MM.1S (cell line): ENCODE measurements at regions not wholly inside any gene's neighbourhood (a gene's known extent, or its start where the extent isn't known, plus 50 kb on each side); places are given as distances from the start of the nearest gene placed in this dataset.
"Not testable (repeated sequence)": the region's sequence is repeated elsewhere in the genome, so short reads cannot be mapped to it uniquely, and the experiment has no call there.

Experiments used
- CTCF ChIP-seq: fragments of 300-600 bp; sonication (generic); IDR thresholded peaks from 2 replicates; pipeline ENCODE4 v1.5.1; 2016; ENCODE audit warnings: antibody characterized with exemption, low read length, mixed read lengths
- EZH2 ChIP-seq: fragments of 300-600 bp; sonication (generic); optimal IDR thresholded peaks from 2 replicates; pipeline ENCODE3; 2017; ENCODE audit warnings: low read depth, mild to moderate bottlenecking, antibody characterized with exemption, low read length, mixed read lengths
- EZH2phosphoT487 ChIP-seq: fragments of 300-600 bp; sonication (generic); IDR thresholded peaks from 2 replicates; pipeline ENCODE4 v1.6.1; 2018; ENCODE audit warnings: antibody characterized with exemption, low read length

GRCh38 chr1:45272267-45272666 is 54.4 kb upstream of the HPDL start:
- not testable (repeated sequence) for TF ChIP-seq CTCF, EZH2, EZH2phosphoT487
